Activated CD4-positive, alpha-beta memory T cell treated with anti-CD3 and anti-CD28 coated beads for 36 hours (primary cell): ENCODE measurements at regions not wholly inside any gene's neighbourhood (a gene's known extent, or its start where the extent isn't known, plus 50 kb on each side); places are given as distances from the start of the nearest gene placed in this dataset.

Source experiments
- CTCF ChIA-PET: fragments of 350-600 bp; sonication (Branson Sonifier 250); formaldehyde crosslinking; loops from one replicate; lab custom pipeline; 2021; ENCODE audit warnings: antibody characterized with exemption, inconsistent platforms; lab: Charles Lee
- POLR2A ChIA-PET: fragments of 350-600 bp; sonication (Branson Sonifier 250); formaldehyde crosslinking; loops from one replicate; lab custom pipeline; 2021; ENCODE audit warnings: antibody characterized with exemption; lab: Charles Lee
- DNase-seq: peaks from one replicate; pipeline ENCODE4 v3.0.0-alpha.2; 2020
- H3K27ac Mint-ChIP-seq: one replicate; pipeline ENCODE4 v1.8.0; 2021; ENCODE audit warnings: mixed read lengths
- H3K27me3 Mint-ChIP-seq: one replicate; pipeline ENCODE4 v1.8.0; 2021; ENCODE audit warnings: mixed read lengths
- H3K36me3 Mint-ChIP-seq: one replicate; pipeline ENCODE4 v1.8.0; 2021; ENCODE audit warnings: mixed read lengths
- H3K4me1 Mint-ChIP-seq: one replicate; pipeline ENCODE4 v1.8.0; 2021; ENCODE audit warnings: low read depth, mixed read lengths
- H3K4me3 Mint-ChIP-seq: one replicate; pipeline ENCODE4 v1.8.0; 2021; ENCODE audit warnings: mild to moderate bottlenecking, mixed read lengths
- H3K9me3 Mint-ChIP-seq: one replicate; pipeline ENCODE4 v1.8.0; 2021; ENCODE audit warnings: mixed read lengths
- intact Hi-C: fragments of 100-400 bp; cut with micrococcal nuclease; formaldehyde crosslinking; loops from one replicate; pipeline ENCODE4 v1.15.1; 2023

DNA sequence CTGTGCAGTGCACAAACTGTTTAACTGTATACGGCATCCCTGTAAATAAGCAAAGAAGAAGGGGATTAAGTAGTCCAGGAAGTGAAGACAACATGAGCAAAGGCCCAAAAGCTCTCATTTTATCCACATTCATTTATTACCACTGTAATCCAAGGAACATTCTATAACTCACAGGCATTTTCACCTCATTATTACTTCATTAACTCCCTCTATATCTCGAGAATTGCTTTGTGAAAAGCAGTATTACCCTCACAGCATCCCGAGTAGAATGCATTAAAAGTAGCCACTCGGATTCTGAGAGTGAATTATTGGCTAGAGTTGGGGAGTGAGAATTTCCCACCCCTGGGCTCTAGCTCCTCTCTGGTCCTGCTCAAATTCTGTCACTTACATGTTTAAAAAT, 51.0 kb upstream of the CHCHD3 start:
- Mint-ChIP-seq H3K27ac (no peak overlapping the region), H3K4me1 (no peaks in the 10 kb centered on the region), H3K36me3 (no peaks in the 10 kb centered on the region), H3K27me3 (no peaks in the 10 kb centered on the region), H3K4me3 (no peak overlapping the region), H3K9me3 (no peaks in the 10 kb centered on the region)
- intact Hi-C loops = no loop called here
- ChIA-PET CTCF (no interaction called here), POLR2A (no interaction called here)
- no peak for DNase-seq

DNA sequence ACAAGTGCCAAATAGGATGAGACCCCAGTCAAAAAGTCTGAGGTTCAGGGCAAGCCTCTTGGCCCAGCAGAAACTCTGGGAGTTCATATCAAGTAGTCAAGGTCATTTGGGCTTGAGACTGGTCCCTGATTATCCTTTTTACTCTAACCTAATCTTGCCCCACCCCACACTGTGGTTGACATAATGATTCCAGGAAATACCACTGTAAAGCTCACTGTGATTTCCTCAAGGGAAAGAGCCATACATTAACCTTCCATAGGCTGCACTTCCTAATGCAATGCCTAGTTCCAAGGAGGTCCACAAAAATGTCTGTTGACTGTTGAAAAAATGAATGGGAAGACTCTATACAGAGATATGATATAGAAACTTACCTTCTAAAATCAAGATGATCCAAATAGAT, 52.9 kb upstream of the CHCHD3 start:
- Mint-ChIP-seq H3K27me3 (peaks cover 3% of the 10 kb centered on the region), H3K4me3 (no peak overlapping the region), H3K27ac (no peak overlapping the region), H3K9me3 (no peaks in the 10 kb centered on the region), H3K4me1 (no peaks in the 10 kb centered on the region), H3K36me3 (no peaks in the 10 kb centered on the region)
- ChIA-PET CTCF (no interaction called here), POLR2A (no interaction called here)
- intact Hi-C loops = no loop called here
- DNase-seq = no peak

DNA sequence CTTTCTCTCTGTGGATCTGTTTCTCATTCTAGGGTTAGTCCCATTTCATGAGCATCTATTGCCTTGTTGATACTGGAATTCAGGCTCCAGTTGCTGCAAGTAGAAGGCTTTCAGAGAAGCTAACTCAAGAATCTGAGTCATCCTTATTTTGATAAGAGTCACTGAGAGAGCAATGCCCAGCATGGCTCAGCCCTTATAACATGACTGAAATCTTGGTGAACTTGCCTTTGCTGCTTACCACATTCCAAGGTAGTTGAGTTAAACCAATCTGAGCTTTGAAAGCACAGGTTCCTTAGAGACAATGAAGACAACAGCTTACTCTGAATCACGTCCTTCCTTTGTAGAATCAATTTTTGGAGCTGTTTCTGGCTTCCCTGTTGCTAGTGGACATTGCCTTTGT, 53.6 kb upstream of the CHCHD3 start:
- no peaks in the 10 kb centered on the region for H3K9me3 Mint-ChIP-seq
- peaks cover 5% of the 10 kb centered on the region for H3K27me3 Mint-ChIP-seq
- no peak overlapping the region for H3K27ac Mint-ChIP-seq
- CTCF ChIA-PET = no interaction called here
- H3K4me3 Mint-ChIP-seq = no peak overlapping the region
- H3K36me3 Mint-ChIP-seq = no peaks in the 10 kb centered on the region
- DNase-seq = no peak
- POLR2A ChIA-PET = no interaction called here
- intact Hi-C loops = no loop called here
- no peaks in the 10 kb centered on the region for H3K4me1 Mint-ChIP-seq

DNA sequence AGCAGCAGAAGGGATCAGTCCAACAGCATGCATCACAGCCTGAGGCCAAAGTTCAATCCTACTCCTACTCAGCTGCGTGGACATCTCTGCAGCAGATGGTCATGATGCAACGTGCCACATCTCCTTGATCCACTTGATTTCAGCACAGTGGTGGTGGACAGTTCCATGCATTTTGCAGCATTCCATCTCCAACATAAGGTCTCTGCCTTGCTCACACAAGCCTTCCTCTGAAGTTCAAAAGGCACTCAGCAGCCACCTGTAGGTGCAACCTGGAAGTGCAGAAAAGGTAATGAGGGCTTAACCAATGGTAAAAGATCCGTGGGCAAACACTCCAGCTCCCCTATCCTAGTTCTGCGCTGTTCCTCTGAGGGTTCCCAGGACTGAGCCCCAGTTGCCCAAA, 57.5 kb upstream of the CHCHD3 start:
- Mint-ChIP-seq H3K27ac (no peak overlapping the region), H3K27me3 (peaks cover 11% of the 10 kb centered on the region), H3K4me1 (no peaks in the 10 kb centered on the region), H3K4me3 (no peak overlapping the region), H3K9me3 (no peaks in the 10 kb centered on the region), H3K36me3 (no peaks in the 10 kb centered on the region)
- ChIA-PET CTCF (interaction anchor here (0.6 kb wide), 2 partner anchors 479 to 1090 kb away, joined by 3 to 4 read pairs; no protein-coding TSS in a partner anchor), POLR2A (no interaction called here)
- intact Hi-C loops = no loop called here
- no peak for DNase-seq

DNA sequence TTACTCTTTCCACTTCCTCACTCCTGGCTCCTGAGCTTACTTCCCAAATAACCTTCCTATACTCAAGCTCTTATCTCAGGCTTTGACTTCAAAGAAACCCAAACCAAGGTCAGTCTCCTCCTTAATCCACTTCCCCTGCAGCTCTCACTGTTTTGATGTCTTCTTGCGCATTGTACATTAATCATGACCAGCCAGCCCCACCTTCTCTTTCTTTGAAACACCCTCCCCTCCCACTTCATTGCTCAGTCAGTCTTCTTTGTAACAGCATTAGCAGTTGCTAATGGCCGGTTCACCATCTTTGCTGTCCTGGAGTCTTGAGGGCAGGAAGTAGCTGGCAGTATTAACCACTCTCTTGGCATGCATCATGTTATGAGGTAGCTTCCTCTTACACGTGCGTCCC, 57.9 kb upstream of the CHCHD3 start:
- Mint-ChIP-seq H3K4me1 (no peaks in the 10 kb centered on the region), H3K36me3 (no peaks in the 10 kb centered on the region), H3K27ac (no peak overlapping the region), H3K9me3 (no peaks in the 10 kb centered on the region), H3K4me3 (no peak overlapping the region), H3K27me3 (peaks cover 13% of the 10 kb centered on the region)
- ChIA-PET POLR2A (no interaction called here), CTCF (interaction anchor here (0.6 kb wide), 2 partner anchors 479 to 1089 kb away, joined by 3 to 4 read pairs; no protein-coding TSS in a partner anchor)
- DNase-seq = no peak
- intact Hi-C loops = no loop called here

DNA sequence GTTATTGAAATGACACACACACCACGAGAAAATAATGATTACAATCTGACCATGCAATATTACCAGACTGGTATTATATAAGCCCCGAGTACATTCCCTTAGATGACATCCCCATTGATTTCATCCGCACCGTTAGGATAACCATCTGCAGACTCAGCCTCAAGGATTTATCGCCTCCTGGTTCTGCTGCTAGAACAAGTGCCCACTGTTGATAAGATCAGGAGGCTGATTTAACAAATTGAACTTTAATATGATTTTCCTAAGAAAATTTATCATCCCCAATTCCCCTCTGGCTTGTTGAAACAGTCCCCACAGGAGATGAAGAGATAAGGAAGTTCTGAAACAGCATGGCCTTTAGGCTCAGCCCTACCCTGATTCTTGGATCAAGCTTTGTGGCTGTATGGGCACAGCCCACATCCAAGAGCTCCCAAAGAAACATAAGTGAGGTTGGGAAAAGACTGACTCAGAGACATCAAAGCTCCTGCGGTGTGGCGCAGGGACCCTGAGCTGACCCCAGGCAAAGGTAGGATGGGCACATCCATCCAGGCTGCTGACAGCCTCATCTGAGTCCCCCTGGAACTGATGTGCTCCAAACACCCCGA, 59.2 kb upstream of the CHCHD3 start:
- CTCF ChIA-PET = no interaction called here
- POLR2A ChIA-PET = no interaction called here
- H3K9me3 Mint-ChIP-seq = no peaks in the 10 kb centered on the region
- H3K4me3 Mint-ChIP-seq = no peak overlapping the region
- no peak overlapping the region for H3K27ac Mint-ChIP-seq
- peaks cover 16% of the 10 kb centered on the region for H3K27me3 Mint-ChIP-seq
- H3K36me3 Mint-ChIP-seq = no peaks in the 10 kb centered on the region
- intact Hi-C loops = no loop called here
- no peaks in the 10 kb centered on the region for H3K4me1 Mint-ChIP-seq
- no peak for DNase-seq

DNA sequence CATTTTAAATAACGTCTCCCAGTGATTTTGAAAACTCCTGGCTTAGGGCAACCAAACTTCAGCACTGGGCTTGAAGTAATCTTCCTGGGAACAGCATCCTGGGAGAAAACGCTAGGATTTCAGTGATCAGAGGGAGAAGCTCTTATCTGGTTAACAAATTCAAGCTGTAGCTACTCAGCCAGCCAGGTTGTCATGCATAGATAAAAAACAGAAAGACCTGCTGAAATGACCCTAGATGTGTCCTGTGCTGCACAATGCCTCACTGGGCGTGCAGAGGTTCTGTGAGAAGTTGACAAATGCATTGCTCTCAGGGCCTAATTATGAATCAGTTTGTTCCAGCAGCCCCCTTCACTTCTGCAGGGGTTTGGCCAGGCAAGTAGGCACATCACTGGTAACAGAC, 68.9 kb upstream of the CHCHD3 start:
- Mint-ChIP-seq H3K4me1 (no peaks in the 10 kb centered on the region), H3K36me3 (no peaks in the 10 kb centered on the region), H3K4me3 (no peak overlapping the region), H3K27me3 (peaks cover 12% of the 10 kb centered on the region), H3K27ac (no peak overlapping the region), H3K9me3 (no peaks in the 10 kb centered on the region)
- ChIA-PET POLR2A (no interaction called here), CTCF (no interaction called here)
- intact Hi-C loops = no loop called here
- DNase-seq = no peak

DNA sequence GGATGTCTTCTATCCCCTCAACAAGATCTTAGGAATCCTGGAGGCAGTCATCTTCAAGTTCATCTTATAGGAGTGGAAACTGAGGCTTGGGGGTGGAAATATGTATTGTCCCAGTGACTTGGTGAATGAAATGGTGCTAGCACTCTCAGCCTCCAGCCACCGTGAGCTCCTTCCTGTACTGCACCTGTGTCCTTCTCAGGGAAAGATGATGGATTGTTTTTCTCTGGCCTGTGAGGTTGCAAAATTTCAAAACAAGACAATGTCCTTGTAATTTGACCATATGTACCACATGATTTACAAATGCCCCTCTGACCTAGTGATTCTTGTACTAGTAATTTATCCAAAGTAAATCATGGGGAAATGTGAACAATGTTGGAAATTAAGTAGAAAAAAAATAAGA, 71.0 kb upstream of the CHCHD3 start:
- CTCF ChIA-PET = no interaction called here
- no peak for DNase-seq
- Mint-ChIP-seq H3K9me3 (no peaks in the 10 kb centered on the region), H3K4me1 (no peaks in the 10 kb centered on the region), H3K27me3 (peaks cover 4% of the 10 kb centered on the region), H3K36me3 (no peaks in the 10 kb centered on the region), H3K27ac (no peak overlapping the region), H3K4me3 (no peak overlapping the region)
- POLR2A ChIA-PET = no interaction called here
- intact Hi-C loops = no loop called here

DNA sequence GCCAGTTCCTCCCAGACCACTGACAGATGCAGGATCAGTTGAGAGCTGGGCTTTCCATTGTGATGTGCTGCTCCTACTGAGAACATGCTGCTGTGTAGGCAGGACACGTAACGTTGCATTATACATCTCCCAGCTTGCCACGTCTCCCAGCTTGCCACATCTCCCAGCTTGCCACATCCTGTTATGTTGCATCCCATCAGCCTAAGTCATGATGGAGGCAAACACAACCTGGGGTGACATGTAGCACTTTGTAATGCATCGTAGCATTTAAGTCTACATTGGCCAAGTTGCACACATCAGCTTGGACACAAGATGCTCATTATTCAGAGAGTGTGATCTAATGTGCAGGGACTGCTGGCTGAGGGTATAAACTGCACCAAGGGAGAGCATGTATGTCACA, 73.3 kb upstream of the CHCHD3 start:
- H3K27me3 Mint-ChIP-seq = no peaks in the 10 kb centered on the region
- no peak overlapping the region for H3K4me3 Mint-ChIP-seq
- ChIA-PET POLR2A (no interaction called here), CTCF (no interaction called here)
- H3K4me1 Mint-ChIP-seq = no peaks in the 10 kb centered on the region
- DNase-seq = no peak
- no peak overlapping the region for H3K27ac Mint-ChIP-seq
- no peaks in the 10 kb centered on the region for H3K9me3 Mint-ChIP-seq
- intact Hi-C loops = no loop called here
- no peaks in the 10 kb centered on the region for H3K36me3 Mint-ChIP-seq

DNA sequence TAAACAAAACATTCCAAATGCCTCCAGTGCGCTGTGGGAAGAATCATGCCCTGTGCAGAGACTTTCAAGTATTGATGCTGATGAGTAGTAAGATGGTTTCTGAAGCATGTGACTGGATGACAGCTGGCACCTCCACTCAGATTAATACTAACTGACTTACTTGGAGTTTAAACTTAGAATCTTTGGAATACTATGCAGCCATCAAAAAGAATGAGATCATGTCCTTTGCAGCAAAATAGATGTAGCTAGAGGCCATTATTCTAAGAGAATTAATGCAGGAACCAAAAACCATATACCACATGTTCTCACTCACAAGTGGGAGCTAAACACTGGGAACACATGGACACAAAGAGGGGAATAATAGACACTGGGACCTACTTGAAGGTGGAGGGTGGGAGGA, 73.8 kb upstream of the CHCHD3 start:
- no peaks in the 10 kb centered on the region for H3K27me3 Mint-ChIP-seq
- ChIA-PET POLR2A (no interaction called here), CTCF (no interaction called here)
- DNase-seq = no peak
- intact Hi-C loops = no loop called here
- H3K27ac Mint-ChIP-seq = no peak overlapping the region
- H3K36me3 Mint-ChIP-seq = no peaks in the 10 kb centered on the region
- H3K4me3 Mint-ChIP-seq = no peak overlapping the region
- no peaks in the 10 kb centered on the region for H3K9me3 Mint-ChIP-seq
- H3K4me1 Mint-ChIP-seq = no peaks in the 10 kb centered on the region

DNA sequence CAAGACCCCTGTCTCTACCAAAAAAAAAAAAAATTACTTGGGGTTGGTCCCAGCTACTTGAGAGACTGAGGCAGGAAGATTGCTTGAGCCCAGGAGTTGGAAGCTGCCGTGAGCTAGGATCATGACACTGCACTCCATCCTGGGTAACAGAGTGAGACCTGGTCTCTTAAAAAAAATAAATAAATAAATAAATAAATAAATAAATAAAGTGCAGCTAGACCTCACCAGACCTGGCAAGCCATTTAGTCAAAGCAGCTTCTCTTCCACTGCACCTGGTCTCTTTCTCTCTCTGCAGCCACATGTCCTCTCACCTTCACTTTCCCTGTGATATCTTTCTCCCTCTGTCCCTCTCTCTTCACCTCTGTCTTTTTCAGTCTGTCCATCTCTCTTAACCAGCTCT, 75.2 kb upstream of the CHCHD3 start:
- Mint-ChIP-seq H3K27me3 (no peaks in the 10 kb centered on the region), H3K4me3 (no peak overlapping the region), H3K9me3 (no peaks in the 10 kb centered on the region), H3K4me1 (no peaks in the 10 kb centered on the region), H3K27ac (no peak overlapping the region), H3K36me3 (no peaks in the 10 kb centered on the region)
- DNase-seq = no peak
- intact Hi-C loops = no loop called here
- CTCF ChIA-PET = no interaction called here
- POLR2A ChIA-PET = interaction anchor here (0.6 kb wide), 1 partner anchor 85 kb away, joined by 5 read pairs; no protein-coding TSS in a partner anchor

DNA sequence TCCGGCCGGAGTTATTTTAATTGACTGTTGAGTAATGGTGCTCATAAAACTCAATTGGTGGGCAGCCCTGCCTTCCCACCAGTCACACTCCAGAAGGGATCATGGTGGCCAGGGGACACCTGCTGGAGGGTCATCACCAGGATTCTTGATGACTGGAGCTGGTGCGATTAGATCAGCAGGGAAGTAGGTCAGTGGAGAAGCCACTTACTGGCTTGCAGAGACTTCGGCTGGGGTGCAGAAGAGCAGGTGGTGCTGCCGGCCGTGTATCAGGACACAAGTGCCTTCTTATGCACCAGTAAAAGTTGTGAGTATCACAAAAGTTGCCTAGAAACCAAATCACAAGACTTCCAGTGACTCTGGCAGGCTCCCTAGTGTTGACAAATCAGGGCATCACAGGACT, 82.6 kb upstream of the CHCHD3 start:
- H3K4me1 Mint-ChIP-seq = no peaks in the 10 kb centered on the region
- CTCF ChIA-PET = no interaction called here

DNA sequence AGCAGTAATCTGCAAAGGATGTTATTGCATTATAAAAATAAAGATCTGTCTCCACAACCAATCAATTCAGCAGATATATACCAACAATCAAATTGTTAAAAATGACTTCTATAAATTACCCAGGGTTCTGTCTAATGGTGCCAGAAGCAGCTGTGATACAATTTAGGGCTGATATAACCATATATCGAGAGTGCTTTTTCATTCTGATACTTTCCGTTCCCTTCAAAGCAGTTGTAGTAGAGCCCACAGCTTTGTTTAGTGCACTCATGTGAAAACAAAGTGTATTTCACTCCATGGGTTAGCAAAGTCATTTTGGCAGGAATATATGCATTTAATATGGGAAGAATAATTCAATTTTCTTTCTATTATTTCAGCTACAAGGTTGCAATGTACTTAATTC, 83.1 kb upstream of the CHCHD3 start:
- DNase-seq = no peak
- intact Hi-C loops = no loop called here
- Mint-ChIP-seq H3K36me3 (no peaks in the 10 kb centered on the region), H3K27ac (no peak overlapping the region), H3K27me3 (peaks cover 10% of the 10 kb centered on the region), H3K9me3 (no peaks in the 10 kb centered on the region), H3K4me1 (no peaks in the 10 kb centered on the region), H3K4me3 (no peak overlapping the region)
- CTCF ChIA-PET = no interaction called here
- POLR2A ChIA-PET = no interaction called here

More for the DNA sequence above, 82.6 kb upstream of the CHCHD3 start:
- H3K36me3 Mint-ChIP-seq = no peaks in the 10 kb centered on the region
- intact Hi-C loops = no loop called here
- no peak overlapping the region for H3K4me3 Mint-ChIP-seq
- H3K27me3 Mint-ChIP-seq = peaks cover 10% of the 10 kb centered on the region
- POLR2A ChIA-PET = no interaction called here
- H3K27ac Mint-ChIP-seq = no peak overlapping the region
- DNase-seq = no peak
- H3K9me3 Mint-ChIP-seq = no peaks in the 10 kb centered on the region
